ENCODE measurements at regions not wholly inside any gene's neighbourhood (a gene's known extent, or its start where the extent isn't known, plus 50 kb on each side); places are given as distances from the start of the nearest gene placed in this dataset.

DNA sequence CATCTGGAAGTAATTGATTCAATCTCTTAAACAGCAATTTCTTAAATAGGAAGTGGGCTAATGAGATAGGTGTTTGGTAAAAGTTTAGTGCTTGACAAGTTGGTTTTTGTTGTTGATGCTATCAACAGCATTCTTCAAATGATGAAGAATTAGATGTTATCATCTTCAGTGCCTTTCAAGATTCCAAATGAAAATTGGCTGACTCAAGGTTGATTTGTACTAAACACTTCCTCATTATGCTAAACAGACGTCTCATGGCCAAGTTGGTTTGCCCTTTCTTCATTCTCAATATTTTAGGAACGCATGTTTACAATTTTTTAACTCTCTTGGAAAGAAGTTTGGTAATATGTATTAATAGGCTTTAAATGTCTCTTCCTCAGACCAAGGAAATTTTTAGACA, 86.0 kb downstream of the MID1IP1 start:
- no peak for TF ChIP-seq EZH2phosphoT487 (IDR thresholded peaks at IDR 0.05; ENCODE audit: low read depth)
- TF ChIP-seq, protein P1, sequence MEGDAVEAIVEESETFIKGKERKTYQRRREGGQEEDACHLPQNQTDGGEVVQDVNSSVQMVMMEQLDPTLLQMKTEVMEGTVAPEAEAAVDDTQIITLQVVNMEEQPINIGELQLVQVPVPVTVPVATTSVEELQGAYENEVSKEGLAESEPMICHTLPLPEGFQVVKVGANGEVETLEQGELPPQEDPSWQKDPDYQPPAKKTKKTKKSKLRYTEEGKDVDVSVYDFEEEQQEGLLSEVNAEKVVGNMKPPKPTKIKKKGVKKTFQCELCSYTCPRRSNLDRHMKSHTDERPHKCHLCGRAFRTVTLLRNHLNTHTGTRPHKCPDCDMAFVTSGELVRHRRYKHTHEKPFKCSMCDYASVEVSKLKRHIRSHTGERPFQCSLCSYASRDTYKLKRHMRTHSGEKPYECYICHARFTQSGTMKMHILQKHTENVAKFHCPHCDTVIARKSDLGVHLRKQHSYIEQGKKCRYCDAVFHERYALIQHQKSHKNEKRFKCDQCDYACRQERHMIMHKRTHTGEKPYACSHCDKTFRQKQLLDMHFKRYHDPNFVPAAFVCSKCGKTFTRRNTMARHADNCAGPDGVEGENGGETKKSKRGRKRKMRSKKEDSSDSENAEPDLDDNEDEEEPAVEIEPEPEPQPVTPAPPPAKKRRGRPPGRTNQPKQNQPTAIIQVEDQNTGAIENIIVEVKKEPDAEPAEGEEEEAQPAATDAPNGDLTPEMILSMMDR (IDR thresholded peaks at IDR 0.05; ENCODE audit: low read depth, low read length), result no peak

DNA sequence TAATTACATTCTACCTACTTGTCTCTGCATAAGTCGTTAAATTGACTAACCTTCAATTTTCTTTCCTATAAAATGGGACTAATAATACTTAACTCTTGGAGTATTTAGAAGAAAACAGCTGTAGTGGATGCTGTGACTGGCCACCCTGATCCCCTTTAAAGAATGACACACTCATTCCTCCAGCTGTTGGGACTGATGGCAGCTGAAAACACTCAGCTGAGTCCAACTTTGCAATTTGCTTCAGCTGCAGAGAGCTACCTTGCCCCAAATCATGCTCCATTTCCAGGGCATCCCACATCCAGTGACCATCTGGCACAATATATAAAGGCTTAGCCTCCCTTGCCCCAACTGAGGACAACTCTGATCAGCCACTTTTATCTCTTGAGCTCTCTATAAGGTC, 89.1 kb downstream of the MID1IP1 start:
- TF ChIP-seq EZH2phosphoT487 (IDR thresholded peaks at IDR 0.05; ENCODE audit: low read depth), result no peak
- TF ChIP-seq, protein P1 (IDR thresholded peaks at IDR 0.05; ENCODE audit: low read depth, low read length), result no peak
- no peak overlapping the region for H3K27ac ChIP-seq (ENCODE audit: low read length)
- H3K36me3 ChIP-seq (replicated peaks; ENCODE audit: low read depth, low read length), result no peaks in the 10 kb centered on the region
- no peak overlapping the region for H3K4me2 ChIP-seq (ENCODE audit: low read length)
- no peaks in the 10 kb centered on the region for H3K9me3 ChIP-seq (ENCODE audit: insufficient read depth, low read length)
- no peaks in the 10 kb centered on the region for H4K20me1 ChIP-seq (ENCODE audit: insufficient read depth, low read length)
- peaks cover 27% of the 10 kb centered on the region for H3K4me1 ChIP-seq (ENCODE audit: low read length)
- H3K27me3 ChIP-seq (ENCODE audit: low read depth, low read length), result no peaks in the 10 kb centered on the region
- H3K79me2 ChIP-seq (ENCODE audit: low read length), result no peaks in the 10 kb centered on the region
- no peak overlapping the region for H2AFZ ChIP-seq (ENCODE audit: low read depth, low read length)
- H3K4me3 ChIP-seq (ENCODE audit: low read length), result no peak overlapping the region
- no peak overlapping the region for H3K9ac ChIP-seq (ENCODE audit: low read length)

More for the DNA sequence above, 86.0 kb downstream of the MID1IP1 start:
- Histone ChIP-seq H3K4me2 (ENCODE audit: low read length) (no peak overlapping the region), H3K4me1 (ENCODE audit: low read length) (peaks cover 45% of the 10 kb centered on the region), H2AFZ (ENCODE audit: low read depth, low read length) (no peak overlapping the region), H3K4me3 (ENCODE audit: low read length) (no peak overlapping the region), H3K36me3 (replicated peaks; ENCODE audit: low read depth, low read length) (no peaks in the 10 kb centered on the region), H3K27ac (ENCODE audit: low read length) (no peak overlapping the region), H3K79me2 (ENCODE audit: low read length) (no peaks in the 10 kb centered on the region), H4K20me1 (ENCODE audit: insufficient read depth, low read length) (no peaks in the 10 kb centered on the region), H3K27me3 (ENCODE audit: low read depth, low read length) (no peaks in the 10 kb centered on the region), H3K9ac (ENCODE audit: low read length) (no peak overlapping the region), H3K9me3 (ENCODE audit: insufficient read depth, low read length) (no peaks in the 10 kb centered on the region)

DNA sequence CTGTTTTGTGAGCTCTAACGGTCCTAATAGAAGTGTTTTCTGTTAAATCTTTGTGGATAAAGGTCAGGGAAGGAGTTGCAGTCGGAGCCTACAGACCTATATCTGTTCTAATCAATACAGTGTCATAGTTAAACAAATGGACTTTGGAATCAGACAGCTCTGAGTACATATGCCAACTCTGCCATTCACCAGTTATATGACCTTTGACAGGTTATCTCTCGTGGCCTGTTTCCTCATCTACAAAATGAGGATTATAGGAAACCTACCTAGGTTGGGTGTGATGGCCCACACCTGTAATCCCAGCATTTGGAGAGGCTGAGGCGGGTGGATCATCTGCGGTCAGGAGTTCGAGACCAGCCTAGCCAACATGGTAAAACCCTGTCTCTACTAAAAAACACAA, 89.7 kb downstream of the MID1IP1 start:
- Histone ChIP-seq H2AFZ (ENCODE audit: low read depth, low read length) (no peak overlapping the region), H3K27ac (ENCODE audit: low read length) (no peak overlapping the region)

DNA sequence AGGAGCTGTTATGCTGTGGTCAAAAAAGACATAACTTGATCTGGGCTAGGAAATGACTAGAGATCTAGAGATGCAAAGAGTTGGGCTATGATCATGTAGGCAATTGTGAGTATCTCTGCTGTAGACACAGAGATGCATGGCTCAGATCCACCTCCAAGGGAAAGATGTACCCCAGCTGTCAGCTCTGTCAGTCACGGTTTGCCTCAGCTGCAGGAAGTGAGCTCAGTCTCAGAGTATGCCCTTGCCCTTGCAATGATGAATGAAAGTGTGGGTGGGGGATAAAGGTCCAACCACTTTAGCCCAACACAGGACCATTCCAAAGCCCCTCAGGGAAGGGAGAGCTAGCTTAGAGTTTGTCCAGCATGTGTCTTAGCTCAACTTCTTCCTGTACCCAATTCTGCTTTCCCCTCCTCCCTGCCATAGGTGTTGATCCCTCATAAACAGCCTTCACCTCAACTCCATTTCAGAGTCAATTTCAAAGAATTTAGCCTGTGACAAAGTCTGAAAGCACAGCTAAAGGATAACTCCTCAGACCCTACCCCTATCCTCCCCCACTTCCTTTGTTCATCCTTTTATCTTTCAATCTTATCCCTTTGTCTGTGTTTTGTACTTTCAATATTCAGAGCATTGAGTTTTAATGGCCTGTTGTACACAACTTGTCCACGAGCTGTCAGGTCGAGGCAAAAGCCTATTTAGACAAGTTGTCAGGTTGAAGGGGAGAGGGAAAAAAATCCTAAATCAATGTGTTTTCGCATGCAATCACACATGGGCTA, 90.6 kb downstream of the MID1IP1 start:
- Histone ChIP-seq H3K4me2 (ENCODE audit: low read length) (no peak overlapping the region), H3K79me2 (ENCODE audit: low read length) (no peaks in the 10 kb centered on the region), H3K9ac (ENCODE audit: low read length) (no peak overlapping the region), H3K4me1 (ENCODE audit: low read length) (peaks cover 12% of the 10 kb centered on the region), H2AFZ (ENCODE audit: low read depth, low read length) (no peak overlapping the region), H3K27me3 (ENCODE audit: low read depth, low read length) (no peaks in the 10 kb centered on the region), H4K20me1 (ENCODE audit: insufficient read depth, low read length) (no peaks in the 10 kb centered on the region), H3K27ac (ENCODE audit: low read length) (no peak overlapping the region), H3K9me3 (ENCODE audit: insufficient read depth, low read length) (no peaks in the 10 kb centered on the region), H3K4me3 (ENCODE audit: low read length) (no peak overlapping the region), H3K36me3 (replicated peaks; ENCODE audit: low read depth, low read length) (no peaks in the 10 kb centered on the region)
- no peak for TF ChIP-seq EZH2phosphoT487 (IDR thresholded peaks at IDR 0.05; ENCODE audit: low read depth)
- TF ChIP-seq, protein P1 (IDR thresholded peaks at IDR 0.05; ENCODE audit: low read depth, low read length), result no peak

More for the DNA sequence above, 89.7 kb downstream of the MID1IP1 start:
- no peak overlapping the region for H3K9ac ChIP-seq (ENCODE audit: low read length)
- peaks cover 21% of the 10 kb centered on the region for H3K4me1 ChIP-seq (ENCODE audit: low read length)
- no peaks in the 10 kb centered on the region for H3K36me3 ChIP-seq (replicated peaks; ENCODE audit: low read depth, low read length)
- no peak overlapping the region for H3K4me2 ChIP-seq (ENCODE audit: low read length)
- H3K4me3 ChIP-seq (ENCODE audit: low read length), result no peak overlapping the region
- no peaks in the 10 kb centered on the region for H3K79me2 ChIP-seq (ENCODE audit: low read length)
- no peak for TF ChIP-seq EZH2phosphoT487 (IDR thresholded peaks at IDR 0.05; ENCODE audit: low read depth)
- no peaks in the 10 kb centered on the region for H4K20me1 ChIP-seq (ENCODE audit: insufficient read depth, low read length)
- no peaks in the 10 kb centered on the region for H3K27me3 ChIP-seq (ENCODE audit: low read depth, low read length)
- no peaks in the 10 kb centered on the region for H3K9me3 ChIP-seq (ENCODE audit: insufficient read depth, low read length)

Measured in OCI-LY3 (cell line).